ENCODE measurements at regions not wholly inside any gene's neighbourhood (a gene's known extent, or its start where the extent isn't known, plus 50 kb on each side); places are given as distances from the start of the nearest gene placed in this dataset.

GRCh38 chr12:92571844-92572543 is 130.8 kb upstream of the PLEKHG7 start:
- TF ChIP-seq CTCF (IDR thresholded peaks at IDR 0.05) (no peak), POLR2A (IDR thresholded peaks at IDR 0.05) (no peak)
